T-cell (primary cell): ENCODE measurements at regions not wholly inside any gene's neighbourhood (a gene's known extent, or its start where the extent isn't known, plus 50 kb on each side); places are given as distances from the start of the nearest gene placed in this dataset.

Experiments used
- ATAC-seq, 4 experiments: fragments of 200-7000 bp in 3 of 4; fragments of 150-1000 bp in 1 of 4; cut with Tn5 transposase; replicated peaks in 1 of 4; 1 replicate in 3 of 4; 2 replicates in 1 of 4; pipeline ENCODE4 v1.10.0; 2021; ENCODE audit warnings: moderate library complexity in 3 of 4, mild to moderate bottlenecking in 2 of 4, moderate number of reproducible peaks in 1 of 4
- CTCF ChIA-PET, 2 donors: fragments of 300-600 bp; sonication (Branson Sonifier 250); formaldehyde crosslinking; loops; one replicate each; lab custom pipeline; 2022; ENCODE audit warnings: antibody characterized with exemption in 2 of 2; lab: Charles Lee
- POLR2A ChIA-PET, 2 donors: fragments of 300-600 bp; sonication (Branson Sonifier 250); formaldehyde crosslinking; loops; one replicate each; lab custom pipeline; 2022; ENCODE audit warnings: antibody characterized with exemption in 2 of 2; lab: Charles Lee
- DNase-seq, 35 experiments: peaks; one replicate each; pipeline versions ENCODE4 v3.0.0 to v3.0.0-alpha.2; 2013 to 2023
- H3K27ac ChIP-seq: one replicate; pipeline ENCODE4 v1.5.1; 2013; ENCODE audit warnings: low read length
- H3K27me3 ChIP-seq, 2 experiments: replicated peaks in 1 of 2; 1 replicate in 1 of 2; 2 replicates in 1 of 2; pipeline versions ENCODE4 v1.6.1 to v1.7.0; 2013; ENCODE audit warnings: low read length in 1 of 2, mixed read lengths in 1 of 2; ENCODE audit not compliant: control insufficient read depth in 2 of 2, insufficient read depth in 2 of 2; ENCODE audit errors: extremely low read depth in 1 of 2
- H3K36me3 ChIP-seq, 2 donors: 1 replicate in 1 of 2; 2 replicates in 1 of 2; pipeline versions ENCODE4 v1.6.1 to v1.7.0; 2013; ENCODE audit warnings: low read length in 1 of 2; ENCODE audit not compliant: control insufficient read depth in 2 of 2, insufficient read depth in 1 of 2; ENCODE audit errors: extremely low read depth in 1 of 2
- H3K4me1 ChIP-seq, 2 experiments: 1 replicate in 1 of 2; 2 replicates in 1 of 2; pipeline versions ENCODE4 v1.6.1 to v1.7.0; 2013; ENCODE audit warnings: low read length in 2 of 2, mixed read lengths in 1 of 2; ENCODE audit not compliant: insufficient read depth in 2 of 2, control insufficient read depth in 1 of 2; ENCODE audit errors: extremely low read depth in 1 of 2
- H3K4me3 ChIP-seq, 2 donors: 1 replicate in 1 of 2; 2 replicates in 1 of 2; pipeline versions ENCODE4 v1.5.1 to v1.7.0; 2013; ENCODE audit warnings: mild to moderate bottlenecking in 2 of 2, low read length in 1 of 2, moderate library complexity in 1 of 2; ENCODE audit not compliant: control insufficient read depth in 1 of 2; ENCODE audit errors: extremely low read depth in 1 of 2
- H3K9me3 ChIP-seq: 2 replicates; pipeline ENCODE4 v1.7.0; 2013
- H3K27ac Mint-ChIP-seq, 2 donors: one replicate each; pipeline ENCODE4 v1.8.0; 2020 to 2021; ENCODE audit warnings: mild to moderate bottlenecking in 2 of 2, mixed read lengths in 2 of 2
- H3K27me3 Mint-ChIP-seq, 2 donors: one replicate each; pipeline ENCODE4 v1.8.0; 2021 to 2022; ENCODE audit warnings: mixed read lengths in 2 of 2
- H3K36me3 Mint-ChIP-seq: one replicate; pipeline ENCODE4 v1.8.0; 2021; ENCODE audit warnings: mixed read lengths
- H3K4me1 Mint-ChIP-seq, 3 donors: one replicate each; pipeline ENCODE4 v1.8.0; 2020 to 2022; ENCODE audit warnings: mixed read lengths in 3 of 3, mild to moderate bottlenecking in 1 of 3
- H3K4me3 Mint-ChIP-seq, 3 donors: one replicate each; pipeline ENCODE4 v1.8.0; 2020 to 2022; ENCODE audit warnings: mild to moderate bottlenecking in 3 of 3, mixed read lengths in 3 of 3, moderate library complexity in 3 of 3
- H3K9me3 Mint-ChIP-seq, 3 donors: one replicate each; pipeline ENCODE4 v1.8.0; 2020 to 2022; ENCODE audit warnings: mixed read lengths in 3 of 3
- WGBS: methylation state at CpG from one replicate; pipeline ENCODE4 v1.1.5; 2013; ENCODE audit warnings: missing lambda C conversion rate; ENCODE audit not compliant: insufficient coverage; 5-methylcytosine and 5-hydroxymethylcytosine counted together

GRCh38 chr16:6195966-6196365 is 1098.4 kb upstream of the EEF2KMT start:
- H3K27ac Mint-ChIP-seq: no peak overlapping the region
- ChIA-PET CTCF (no interaction called here), POLR2A (no interaction called here)
- no peak overlapping the region for H3K4me3 Mint-ChIP-seq
- no peak for DNase-seq
- H3K27ac ChIP-seq: no peak overlapping the region
- H3K4me1 ChIP-seq: no peaks in the 10 kb centered on the region
- ATAC-seq: no peak
- peaks cover 22 to 39% (median 34%) of the 10 kb centered on the region in 3 donors for H3K9me3 Mint-ChIP-seq
- no CpG with 5 or more reads among the region's 2 CpGs for WGBS
- H3K4me3 ChIP-seq: no peak overlapping the region
- no peaks in the 10 kb centered on the region for H3K36me3 ChIP-seq
- no peaks in the 10 kb centered on the region for H3K27me3 Mint-ChIP-seq
- H3K9me3 ChIP-seq: no peaks in the 10 kb centered on the region
- no peaks in the 10 kb centered on the region for H3K4me1 Mint-ChIP-seq
- H3K27me3 ChIP-seq: no peaks in the 10 kb centered on the region
- H3K36me3 Mint-ChIP-seq: no peaks in the 10 kb centered on the region

GRCh38 chr16:6193718-6194117 is 1096.1 kb upstream of the EEF2KMT start:
- ATAC-seq (no peak), DNase-seq (no peak)
- no peaks in the 10 kb centered on the region for H3K9me3 ChIP-seq
- Mint-ChIP-seq H3K27me3 (no peaks in the 10 kb centered on the region), H3K27ac (no peak overlapping the region), H3K36me3 (no peaks in the 10 kb centered on the region), H3K4me3 (no peak overlapping the region), H3K4me1 (no peaks in the 10 kb centered on the region), H3K9me3 (peaks cover 14 to 39% (median 35%) of the 10 kb centered on the region in 3 donors)
- no peaks in the 10 kb centered on the region for H3K27me3 ChIP-seq
- H3K36me3 ChIP-seq: no peaks in the 10 kb centered on the region
- no peaks in the 10 kb centered on the region for H3K4me1 ChIP-seq
- POLR2A ChIA-PET: no interaction called here
- 33% methylated on average over 3 of the region's 3 CpGs for WGBS
- CTCF ChIA-PET: no interaction called here
- H3K27ac ChIP-seq: no peak overlapping the region
- H3K4me3 ChIP-seq: no peak overlapping the region

GRCh38 chr16:6192984-6193383 is 1095.4 kb upstream of the EEF2KMT start:
- Histone ChIP-seq H3K4me3 (no peak overlapping the region), H3K27ac (no peak overlapping the region), H3K36me3 (no peaks in the 10 kb centered on the region), H3K27me3 (no peaks in the 10 kb centered on the region), H3K9me3 (no peaks in the 10 kb centered on the region), H3K4me1 (no peaks in the 10 kb centered on the region)
- no peaks in the 10 kb centered on the region for H3K36me3 Mint-ChIP-seq
- no peaks in the 10 kb centered on the region for H3K4me1 Mint-ChIP-seq
- ChIA-PET CTCF (no interaction called here), POLR2A (no interaction called here)
- H3K9me3 Mint-ChIP-seq: peaks cover 14 to 35% (median 34%) of the 10 kb centered on the region in 3 donors
- WGBS: 60% methylated on average over 1 of the region's 5 CpGs
- ATAC-seq (no peak), DNase-seq (no peak)
- no peaks in the 10 kb centered on the region for H3K27me3 Mint-ChIP-seq
- no peak overlapping the region for H3K27ac Mint-ChIP-seq
- H3K4me3 Mint-ChIP-seq: no peak overlapping the region

- ATAC-seq: no peak
Observed at GRCh38 chr16:6192532-6192931, 1094.9 kb upstream of the EEF2KMT start.

GRCh38 chr16:6190776-6191175 is 1093.2 kb upstream of the EEF2KMT start:
- Mint-ChIP-seq H3K4me1 (no peaks in the 10 kb centered on the region), H3K9me3 (peaks cover 14 to 31% (median 23%) of the 10 kb centered on the region in 3 donors), H3K27ac (no peak overlapping the region), H3K4me3 (no peak overlapping the region), H3K36me3 (no peaks in the 10 kb centered on the region), H3K27me3 (no peaks in the 10 kb centered on the region)
- H3K36me3 ChIP-seq: no peaks in the 10 kb centered on the region
- no peaks in the 10 kb centered on the region for H3K4me1 ChIP-seq
- WGBS: 93% methylated on average over 5 of the region's 7 CpGs
- CTCF ChIA-PET: no interaction called here
- no peak overlapping the region for H3K27ac ChIP-seq
- H3K27me3 ChIP-seq: no peaks in the 10 kb centered on the region
- no peaks in the 10 kb centered on the region for H3K9me3 ChIP-seq
- DNase-seq: no peak
- POLR2A ChIA-PET: no interaction called here
- no peak overlapping the region for H3K4me3 ChIP-seq
- no peak for ATAC-seq

More at GRCh38 chr16:6192532-6192931, 1094.9 kb upstream of the EEF2KMT start:
- H3K4me3 ChIP-seq: no peak overlapping the region
- H3K4me1 ChIP-seq: no peaks in the 10 kb centered on the region
- Mint-ChIP-seq H3K36me3 (no peaks in the 10 kb centered on the region), H3K27me3 (no peaks in the 10 kb centered on the region), H3K4me1 (no peaks in the 10 kb centered on the region), H3K9me3 (peaks cover 14 to 35% (median 31%) of the 10 kb centered on the region in 3 donors), H3K27ac (no peak overlapping the region), H3K4me3 (no peak overlapping the region)
- WGBS: 60% methylated on average over 1 of the region's 3 CpGs
- no peaks in the 10 kb centered on the region for H3K36me3 ChIP-seq
- CTCF ChIA-PET: no interaction called here
- DNase-seq: no peak
- no peaks in the 10 kb centered on the region for H3K27me3 ChIP-seq
- POLR2A ChIA-PET: no interaction called here
- H3K27ac ChIP-seq: no peak overlapping the region
- H3K9me3 ChIP-seq: no peaks in the 10 kb centered on the region

- DNase-seq (no peak), ATAC-seq (no peak)
- Histone ChIP-seq H3K4me1 (no peaks in the 10 kb centered on the region), H3K4me3 (no peak overlapping the region), H3K36me3 (no peaks in the 10 kb centered on the region), H3K9me3 (no peaks in the 10 kb centered on the region), H3K27ac (no peak overlapping the region), H3K27me3 (no peaks in the 10 kb centered on the region)
- ChIA-PET POLR2A (interaction anchor here in 1 of 2 donors (0.7 kb wide), 1 partner anchor 17 kb away, joined by 4 read pairs; no protein-coding TSS in a partner anchor), CTCF (no interaction called here)
- peaks cover 5 to 22% (median 17%) of the 10 kb centered on the region in 3 donors for H3K9me3 Mint-ChIP-seq
- no peaks in the 10 kb centered on the region for H3K27me3 Mint-ChIP-seq
- no peaks in the 10 kb centered on the region for H3K36me3 Mint-ChIP-seq
- no peaks in the 10 kb centered on the region for H3K4me1 Mint-ChIP-seq
- H3K4me3 Mint-ChIP-seq: no peak overlapping the region
- no peak overlapping the region for H3K27ac Mint-ChIP-seq
- no CpG with 5 or more reads among the region's 9 CpGs for WGBS
Observed at GRCh38 chr16:6189216-6189615, 1091.6 kb upstream of the EEF2KMT start.
